Loucy (cell line): ENCODE measurements at regions not wholly inside any gene's neighbourhood (a gene's known extent, or its start where the extent isn't known, plus 50 kb on each side); places are given as distances from the start of the nearest gene placed in this dataset.

Experiments
- H2AFZ ChIP-seq: fragments of 200-600 bp; sonication (generic); 2 replicates; pipeline ENCODE4 v1.6.0; 2016; ENCODE audit warnings: antibody characterized with exemption, mild to moderate bottlenecking, low read length, moderate library complexity
- H3F3A ChIP-seq: fragments of 200-600 bp; 2 replicates; pipeline ENCODE4 v1.6.0; 2016; ENCODE audit warnings: antibody characterized with exemption, low read depth, mild to moderate bottlenecking
- H3K27me3 ChIP-seq: fragments of 200-600 bp; sonication (generic); 2 replicates; pipeline ENCODE4 v1.6.1; 2014; ENCODE audit warnings: low read length, mild to moderate bottlenecking; ENCODE audit not compliant: insufficient read depth, poor library complexity, severe bottlenecking
- H3K36me3 ChIP-seq: fragments of 200-600 bp; sonication (generic); 2 replicates; pipeline ENCODE4 v1.6.1; 2016; ENCODE audit warnings: low read length; ENCODE audit not compliant: insufficient read depth
- H3K4me1 ChIP-seq: fragments of 200-600 bp; sonication (generic); 2 replicates; pipeline ENCODE4 v1.5.1; 2014; ENCODE audit warnings: low read length, mild to moderate bottlenecking; ENCODE audit not compliant: insufficient read depth, poor library complexity, severe bottlenecking
- H3K4me2 ChIP-seq: fragments of 200-600 bp; sonication (generic); 2 replicates; pipeline ENCODE4 v1.6.0; 2014; ENCODE audit warnings: antibody characterized with exemption, low read length, low read depth, mild to moderate bottlenecking; ENCODE audit not compliant: poor library complexity, severe bottlenecking
- H3K4me3 ChIP-seq: fragments of 200-600 bp; sonication (generic); 2 replicates; pipeline ENCODE4 v1.5.1; 2014; ENCODE audit warnings: low read length, mild to moderate bottlenecking, mixed read lengths; ENCODE audit not compliant: poor library complexity, severe bottlenecking
- H3K79me2 ChIP-seq: fragments of 200-600 bp; sonication (generic); 2 replicates; pipeline ENCODE4 v1.6.1; 2014; ENCODE audit warnings: low read length; ENCODE audit not compliant: insufficient read depth
- H3K9ac ChIP-seq: fragments of 200-600 bp; sonication (generic); 2 replicates; pipeline ENCODE4 v1.6.0; 2014; ENCODE audit warnings: mild to moderate bottlenecking, low read depth, low read length, moderate library complexity; ENCODE audit not compliant: poor library complexity, severe bottlenecking
- H3K9me2 ChIP-seq: fragments of 200-600 bp; sonication (generic); replicated peaks from 2 replicates; pipeline ENCODE4 v1.6.1; 2016; ENCODE audit warnings: low read depth, low read length, mixed read lengths
- H3K9me3 ChIP-seq: fragments of 200-600 bp; sonication (generic); 2 replicates; pipeline ENCODE4 v1.6.1; 2014; ENCODE audit warnings: mild to moderate bottlenecking, antibody characterized with exemption, low read length, low read depth; ENCODE audit not compliant: insufficient read depth
- H4K20me1 ChIP-seq: fragments of 200-600 bp; sonication (generic); 2 replicates; pipeline ENCODE4 v1.6.0; 2014; ENCODE audit warnings: antibody characterized with exemption, low read length, mild to moderate bottlenecking; ENCODE audit not compliant: insufficient read depth, poor library complexity, severe bottlenecking
- CTCF ChIP-seq: fragments of 200-600 bp; sonication (generic); conservative IDR thresholded peaks from 2 replicates; pipeline ENCODE4 v1.5.1; 2014; ENCODE audit warnings: mild to moderate bottlenecking, antibody characterized with exemption, low read length
- EZH2phosphoT487 ChIP-seq: fragments of 200-600 bp; IDR thresholded peaks from 2 replicates; pipeline ENCODE4 v1.6.1; 2018; ENCODE audit warnings: antibody characterized with exemption, mild to moderate bottlenecking, moderate library complexity, borderline replicate concordance

GRCh38 chr4:30537456-30537855 lies 182.7 kb upstream of the PCDH7 start:
- H3K9me3 ChIP-seq: no peaks in the 10 kb centered on the region
- no peaks in the 10 kb centered on the region for H3K9me2 ChIP-seq
- H3F3A ChIP-seq: no peaks in the 10 kb centered on the region
- no peak overlapping the region for H3K4me2 ChIP-seq
- no peaks in the 10 kb centered on the region for H3K79me2 ChIP-seq
- no peaks in the 10 kb centered on the region for H3K27me3 ChIP-seq
- H3K4me1 ChIP-seq: no peaks in the 10 kb centered on the region
- no peak overlapping the region for H2AFZ ChIP-seq
- no peaks in the 10 kb centered on the region for H4K20me1 ChIP-seq
- no peaks in the 10 kb centered on the region for H3K36me3 ChIP-seq
- no peak overlapping the region for H3K9ac ChIP-seq
- H3K4me3 ChIP-seq: no peak overlapping the region
- TF ChIP-seq EZH2phosphoT487: no peak
- TF ChIP-seq CTCF: no peak

- no peaks in the 10 kb centered on the region for H3K4me1 ChIP-seq
- H3K36me3 ChIP-seq: no peaks in the 10 kb centered on the region
- H2AFZ ChIP-seq: no peak overlapping the region
- H3K79me2 ChIP-seq: no peaks in the 10 kb centered on the region
- H3K27me3 ChIP-seq: no peaks in the 10 kb centered on the region
- H4K20me1 ChIP-seq: no peaks in the 10 kb centered on the region
- no peak overlapping the region for H3K4me2 ChIP-seq
- H3K9ac ChIP-seq: no peak overlapping the region
- TF ChIP-seq CTCF: no peak
- TF ChIP-seq EZH2phosphoT487: no peak
- no peaks in the 10 kb centered on the region; the same call in 1 of the 2 replicates for H3K9me3 ChIP-seq
- no peaks in the 10 kb centered on the region for H3K9me2 ChIP-seq
- no peaks in the 10 kb centered on the region for H3F3A ChIP-seq
- H3K4me3 ChIP-seq: no peak overlapping the region
Observed at GRCh38 chr4:30538794-30539193, 181.4 kb upstream of the PCDH7 start.

- H3K4me2 ChIP-seq: no peak overlapping the region
- H3K9ac ChIP-seq: no peak overlapping the region
- no peaks in the 10 kb centered on the region for H3K27me3 ChIP-seq
- H3K9me2 ChIP-seq: no peaks in the 10 kb centered on the region
- H4K20me1 ChIP-seq: no peaks in the 10 kb centered on the region
- TF ChIP-seq EZH2phosphoT487: no peak
- TF ChIP-seq CTCF: no peak
- H3K36me3 ChIP-seq: no peaks in the 10 kb centered on the region
- H3K9me3 ChIP-seq: no peaks in the 10 kb centered on the region; the same call in 1 of the 2 replicates
- H3K4me1 ChIP-seq: no peaks in the 10 kb centered on the region
- H3K79me2 ChIP-seq: no peaks in the 10 kb centered on the region
- H2AFZ ChIP-seq: no peak overlapping the region
- no peak overlapping the region for H3K4me3 ChIP-seq
- H3F3A ChIP-seq: no peaks in the 10 kb centered on the region
Observed at GRCh38 chr4:30543057-30543456, 177.1 kb upstream of the PCDH7 start.
